Neural cell (in vitro differentiated cells): ENCODE measurements at regions not wholly inside any gene's neighbourhood (a gene's known extent, or its start where the extent isn't known, plus 50 kb on each side); places are given as distances from the start of the nearest gene placed in this dataset.

Experiments
- H2AFZ ChIP-seq: fragments of 200-600, 300-800 bp; sonication (generic), shearing (Covaris generic); 2 replicates; pipeline ENCODE4 v1.6.0; 2014; ENCODE audit warnings: low read depth, mild to moderate bottlenecking, antibody characterized with exemption, low read length, moderate library complexity
- H3F3A ChIP-seq: fragments of 200-600 bp; shearing (Covaris generic); 2 replicates; pipeline ENCODE4 v1.6.1; 2016; ENCODE audit warnings: mild to moderate bottlenecking, moderate library complexity, mixed read lengths, antibody characterized with exemption, low read length; ENCODE audit not compliant: insufficient read depth, poor library complexity, severe bottlenecking
- H3K27ac ChIP-seq: fragments of 200-600, 300-800 bp; sonication (generic), shearing (Covaris generic); 2 replicates; pipeline ENCODE4 v1.5.1; 2014; ENCODE audit warnings: mild to moderate bottlenecking, low read length, moderate library complexity
- H3K27me3 ChIP-seq: fragments of 300-800, 200-600 bp; sonication (generic), shearing (Covaris generic); 2 replicates; pipeline ENCODE4 v1.6.0; 2014; ENCODE audit warnings: mild to moderate bottlenecking, low read depth, low read length, moderate library complexity; ENCODE audit not compliant: insufficient read depth
- H3K36me3 ChIP-seq: fragments of 300-800, 200-600 bp; sonication (generic), shearing (Covaris generic); 2 replicates; pipeline ENCODE4 v1.5.1; 2014; ENCODE audit warnings: mild to moderate bottlenecking, antibody characterized with exemption, low read length, moderate library complexity; ENCODE audit not compliant: insufficient read depth
- H3K4me2 ChIP-seq: fragments of 300-800, 200-600 bp; sonication (generic), shearing (Covaris generic); 2 replicates; pipeline ENCODE4 v1.6.0; 2014; ENCODE audit warnings: mild to moderate bottlenecking, low read length
- H3K4me3 ChIP-seq: fragments of 300-800, 200-600 bp; sonication (generic), shearing (Covaris generic); 2 replicates; pipeline ENCODE4 v1.5.1; 2014; ENCODE audit warnings: mild to moderate bottlenecking, low read length, moderate library complexity
- H3K79me2 ChIP-seq: fragments of 200-600 bp; shearing (Covaris generic); replicated peaks from 2 replicates; pipeline ENCODE4 v1.6.0; 2014; ENCODE audit warnings: mild to moderate bottlenecking, low read length, moderate library complexity; ENCODE audit not compliant: insufficient read depth
- H3K9ac ChIP-seq: fragments of 300-800, 200-600 bp; sonication (generic), shearing (Covaris generic); 2 replicates; pipeline ENCODE4 v1.6.1; 2016; ENCODE audit warnings: mild to moderate bottlenecking, low read length, mixed read lengths
- H3K9me2 ChIP-seq: fragments of 200-600 bp; shearing (Covaris generic); 2 replicates; pipeline ENCODE4 v1.6.1; 2016; ENCODE audit warnings: mild to moderate bottlenecking, low read length, mixed read lengths; ENCODE audit not compliant: insufficient read depth
- H3K9me3 ChIP-seq: fragments of 200-600, 300-800 bp; sonication (generic), shearing (Covaris generic); 2 replicates; pipeline ENCODE4 v1.6.1; 2016; ENCODE audit warnings: mild to moderate bottlenecking, mixed run types, low read length, moderate library complexity, mixed read lengths
- H4K20me1 ChIP-seq: fragments of 200-600 bp; shearing (Covaris generic); 2 replicates; pipeline ENCODE4 v1.6.1; 2016; ENCODE audit warnings: mild to moderate bottlenecking, mixed run types; ENCODE audit not compliant: insufficient read depth
- CTCF ChIP-seq: fragments of 450-650 bp; IDR thresholded peaks from 2 replicates; pipeline ENCODE4 v1.5.1; 2014; ENCODE audit warnings: antibody characterized with exemption, mild to moderate bottlenecking, moderate library complexity; ENCODE audit not compliant: poor library complexity, severe bottlenecking
- EP300 ChIP-seq: fragments of 450-650 bp; conservative IDR thresholded peaks from 2 replicates; pipeline ENCODE4 v1.6.1; 2014; ENCODE audit warnings: antibody characterized with exemption, mild to moderate bottlenecking, moderate library complexity; ENCODE audit not compliant: poor library complexity, severe bottlenecking
- EZH2 ChIP-seq: fragments of 200-600, 300-800 bp; shearing (Covaris generic), sonication (generic); IDR thresholded peaks from 2 replicates; pipeline ENCODE4 v1.6.1; 2014; ENCODE audit warnings: antibody characterized with exemption, low read length, borderline replicate concordance, mild to moderate bottlenecking; ENCODE audit not compliant: insufficient read depth, poor library complexity, severe bottlenecking
- MXI1 ChIP-seq: fragments of 450-650 bp; conservative IDR thresholded peaks from 2 replicates; pipeline ENCODE4 v1.6.1; 2014; ENCODE audit warnings: antibody characterized with exemption, mild to moderate bottlenecking; ENCODE audit not compliant: poor library complexity, severe bottlenecking
- POLR2AphosphoS5 ChIP-seq: IDR thresholded peaks from 2 replicates; pipeline ENCODE4 v1.6.1; 2012
- RAD21 ChIP-seq: fragments of 450-650 bp; conservative IDR thresholded peaks from 2 replicates; pipeline ENCODE4 v1.6.1; 2014; ENCODE audit warnings: antibody characterized with exemption, mild to moderate bottlenecking, moderate library complexity
- REST ChIP-seq: IDR thresholded peaks from 2 replicates; pipeline ENCODE4 v1.6.1; 2012; ENCODE audit warnings: borderline replicate concordance
- SMC3 ChIP-seq: fragments of 450-650 bp; conservative IDR thresholded peaks from 2 replicates; pipeline ENCODE4 v1.6.1; 2014; ENCODE audit warnings: antibody characterized with exemption, mild to moderate bottlenecking, moderate library complexity; ENCODE audit not compliant: poor library complexity
- TAF1 ChIP-seq: IDR thresholded peaks from 2 replicates; pipeline ENCODE4 v1.6.1; 2012; ENCODE audit warnings: low read depth

- Histone ChIP-seq H3K79me2 (no peaks in the 10 kb centered on the region), H2AFZ (no peak overlapping the region), H4K20me1 (no peaks in the 10 kb centered on the region), H3K9me3 (no peaks in the 10 kb centered on the region), H3F3A (no peaks in the 10 kb centered on the region), H3K4me2 (no peak overlapping the region), H3K36me3 (no peaks in the 10 kb centered on the region), H3K27ac (no peak overlapping the region), H3K9ac (no peak overlapping the region), H3K4me3 (no peak overlapping the region), H3K27me3 (no peaks in the 10 kb centered on the region), H3K9me2 (no peaks in the 10 kb centered on the region)
- TF ChIP-seq SMC3 (no peak), MXI1 (no peak), TAF1 (no peak), CTCF (no peak), POLR2AphosphoS5 (no peak), REST (no peak), EZH2 (no peak), EP300 (no peak)
Measured at GRCh38 chr16:65283181-65283651, 161.4 kb upstream of the CDH11 start.

- H3K27ac ChIP-seq = no peak overlapping the region
- no peaks in the 10 kb centered on the region for H3K36me3 ChIP-seq
- no peaks in the 10 kb centered on the region for H4K20me1 ChIP-seq
- no peak overlapping the region for H2AFZ ChIP-seq
- H3K4me2 ChIP-seq = no peak overlapping the region
- no peaks in the 10 kb centered on the region for H3K27me3 ChIP-seq
- no peaks in the 10 kb centered on the region for H3K9me2 ChIP-seq
- H3K79me2 ChIP-seq = no peaks in the 10 kb centered on the region
- H3F3A ChIP-seq = no peaks in the 10 kb centered on the region
- H3K9me3 ChIP-seq = no peaks in the 10 kb centered on the region
- H3K9ac ChIP-seq = no peak overlapping the region
- TF ChIP-seq EP300 = no peak
- no peak for TF ChIP-seq EZH2
- no peak for TF ChIP-seq CTCF
- no peak for TF ChIP-seq RAD21
- no peak for TF ChIP-seq MXI1
- TF ChIP-seq POLR2AphosphoS5 = no peak
- no peak for TF ChIP-seq SMC3
- no peak for TF ChIP-seq TAF1
- TF ChIP-seq REST = no peak
- no peak overlapping the region for H3K4me3 ChIP-seq
Measured at GRCh38 chr16:65281586-65281985, 159.7 kb upstream of the CDH11 start.
